Sciatic nerve (tissue), 2 donors: ENCODE measurements at regions not wholly inside any gene's neighbourhood (a gene's known extent, or its start where the extent isn't known, plus 50 kb on each side); places are given as distances from the start of the nearest gene placed in this dataset.
"Not testable (repeated sequence)": the region's sequence is repeated elsewhere in the genome, so short reads cannot be mapped to it uniquely, and the experiment has no call there.

Experiments used
- ATAC-seq: fragments of 200-7000 bp; cut with Tn5 transposase; one replicate; pipeline ENCODE4 v1.9.1; 2020; ENCODE audit warnings: mild to moderate bottlenecking, moderate library complexity
- DNase-seq: peaks from one replicate; pipeline ENCODE4 v3.0.0-alpha.2; 2020; ENCODE audit warnings: low spot score
- intact Hi-C: fragments of 100-400 bp; cut with DNase I; formaldehyde crosslinking; loops from one replicate; pipeline ENCODE4 v1.14.2; 2022
- donor health status: DM: no; HTN: no; CAD: no.
- donor health status: DM: no; HTN: no; CAD: no.

DNA sequence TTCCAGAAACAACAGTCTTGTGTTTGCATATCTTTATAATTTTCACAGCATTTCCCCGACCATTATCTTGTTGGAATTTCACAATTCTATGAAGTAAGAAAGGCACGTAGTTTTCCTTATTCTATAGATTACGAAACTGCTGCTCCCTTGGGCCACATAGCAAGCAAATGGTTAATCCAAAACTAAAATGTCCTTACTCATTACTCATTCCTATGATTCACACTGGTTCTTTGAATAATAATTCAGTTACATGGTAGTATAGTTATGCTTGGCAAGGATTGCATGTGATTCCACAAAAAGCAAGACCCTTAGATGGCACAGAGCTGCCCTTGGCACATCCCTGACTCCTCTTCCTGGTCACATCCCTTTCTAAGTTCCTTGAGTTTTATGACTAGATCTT lies 51.2 kb downstream of the OR13H1 start:
- intact Hi-C loops, result no loop called here
- ATAC-seq, result no peak
- no peak for DNase-seq

DNA sequence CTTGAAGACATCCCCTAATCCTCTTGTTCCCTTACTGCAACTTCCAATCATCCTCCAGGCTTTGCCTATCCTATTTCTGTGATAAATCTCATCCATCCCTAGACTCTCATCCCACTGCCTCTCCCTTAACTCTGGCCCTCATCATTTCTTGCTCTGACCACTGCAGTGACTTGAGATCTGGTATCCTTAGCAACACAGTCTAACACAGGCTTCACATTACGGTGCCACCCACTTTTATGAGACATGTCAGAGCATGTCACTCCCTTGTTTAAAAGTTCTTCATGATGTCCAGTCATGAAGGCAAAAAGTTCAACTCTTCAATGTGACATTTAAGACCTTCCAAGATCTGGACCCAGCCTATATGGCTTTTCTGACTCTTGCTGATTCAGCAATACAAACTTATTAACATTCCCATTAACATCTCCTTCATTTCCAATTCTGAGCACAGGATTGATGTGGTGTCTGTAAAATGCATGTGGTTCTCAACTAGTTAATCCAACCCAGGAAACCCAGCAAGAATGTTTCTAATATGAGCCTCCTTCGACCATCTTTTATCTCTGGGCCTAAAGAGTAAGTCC lies 64.0 kb downstream of the OR13H1 start:
- DNase-seq (no peak), ATAC-seq (no peak)
- intact Hi-C loops, result no loop called here

- intact Hi-C loops, result no loop called here
- DNase-seq (no peak), ATAC-seq (peak; percentile 41)
Measured at GRCh38 chrX:131609480-131609879, 65.6 kb downstream of the OR13H1 start.

DNA sequence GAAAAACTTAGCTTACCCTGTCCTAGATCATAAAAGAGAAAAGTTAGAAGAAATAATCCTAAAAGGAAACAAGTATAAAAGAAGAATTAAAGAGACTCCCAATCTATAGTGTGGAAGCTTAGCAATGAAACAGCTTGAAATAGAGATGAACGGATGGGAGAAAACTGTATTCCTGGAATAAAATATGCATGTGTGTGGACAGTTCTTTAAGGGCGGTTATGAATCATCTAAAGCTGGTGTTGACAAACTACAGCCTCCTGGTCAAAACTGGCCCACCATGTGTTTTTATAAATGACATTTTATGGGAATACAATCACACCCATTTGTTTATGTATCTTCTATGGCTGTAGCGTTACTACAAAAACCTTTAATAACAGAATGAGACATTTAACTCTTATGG lies 69.4 kb downstream of the OR13H1 start:
- ATAC-seq (no peak), DNase-seq (no peak)
- intact Hi-C loops, result no loop called here

GRCh38 chrX:131614241-131614640 lies 70.4 kb downstream of the OR13H1 start:
- no peak for ATAC-seq
- intact Hi-C loops, result no loop called here
- no peak for DNase-seq

DNA sequence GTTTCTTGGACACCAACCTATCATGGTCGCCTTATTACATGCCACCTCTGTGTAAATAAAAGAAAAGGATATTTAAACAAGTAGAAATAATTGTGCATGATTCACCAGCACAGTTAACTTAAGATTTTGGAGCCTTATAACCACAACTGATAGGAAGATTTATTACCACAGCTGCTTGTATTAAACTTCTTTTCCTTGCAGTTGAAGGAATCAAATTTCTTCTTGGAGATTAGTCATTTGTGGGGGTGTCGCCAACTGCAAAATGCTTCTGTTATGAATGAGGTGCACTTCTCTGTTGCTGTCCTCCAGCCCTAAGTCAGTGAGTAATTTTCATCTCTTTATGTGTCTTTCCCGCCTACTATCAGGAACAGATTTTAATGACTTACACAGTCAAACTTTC lies 73.3 kb downstream of the OR13H1 start:
- intact Hi-C loops, result no loop called here
- DNase-seq, result no peak
- no peak for ATAC-seq

DNA sequence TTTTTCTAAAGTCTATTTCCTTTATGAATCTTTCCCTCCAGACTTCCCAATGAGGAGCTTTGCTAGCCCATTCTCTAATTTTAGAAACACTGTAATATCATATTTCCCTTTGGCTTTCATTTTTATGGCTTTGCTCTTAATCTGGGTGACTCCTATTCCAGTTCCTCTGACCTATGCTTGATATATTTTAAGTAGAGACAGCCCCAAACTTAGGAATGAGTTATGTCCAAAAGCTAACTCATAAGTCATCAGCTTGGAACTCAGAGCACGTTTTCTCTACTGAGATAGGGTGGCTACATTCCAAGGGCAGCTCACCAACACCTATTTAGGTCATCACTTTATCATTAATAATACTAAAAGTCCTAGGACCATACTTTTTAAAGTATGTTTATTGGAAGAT lies 77.8 kb downstream of the OR13H1 start:
- ATAC-seq, result no peak
- no peak for DNase-seq
- intact Hi-C loops, result no loop called here

- intact Hi-C loops, result no loop called here
- ATAC-seq (no peak), DNase-seq (no peak)
Measured at GRCh38 chrX:131626681-131627296, 82.9 kb downstream of the OR13H1 start.

DNA sequence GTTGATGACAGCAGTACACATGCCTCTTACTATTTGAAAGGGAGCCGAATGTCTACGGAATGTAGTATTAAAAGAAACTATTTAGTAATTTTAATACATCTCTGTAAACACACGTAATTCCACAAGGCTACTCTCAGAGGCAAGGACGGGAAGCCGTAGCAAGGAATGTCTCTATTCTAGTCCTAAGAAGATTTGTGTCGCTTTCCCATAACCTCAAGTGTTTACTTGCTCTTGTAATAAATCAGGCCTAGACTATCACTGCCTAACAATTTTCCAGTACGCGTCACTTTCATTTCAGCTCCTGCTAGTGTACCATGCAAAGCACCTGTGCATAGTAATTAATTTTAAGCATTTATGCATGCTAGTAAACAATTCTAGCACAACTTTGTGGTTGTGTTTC lies 86.7 kb downstream of the OR13H1 start:
- DNase-seq, result no peak
- intact Hi-C loops, result no loop called here
- ATAC-seq, result no peak

DNA sequence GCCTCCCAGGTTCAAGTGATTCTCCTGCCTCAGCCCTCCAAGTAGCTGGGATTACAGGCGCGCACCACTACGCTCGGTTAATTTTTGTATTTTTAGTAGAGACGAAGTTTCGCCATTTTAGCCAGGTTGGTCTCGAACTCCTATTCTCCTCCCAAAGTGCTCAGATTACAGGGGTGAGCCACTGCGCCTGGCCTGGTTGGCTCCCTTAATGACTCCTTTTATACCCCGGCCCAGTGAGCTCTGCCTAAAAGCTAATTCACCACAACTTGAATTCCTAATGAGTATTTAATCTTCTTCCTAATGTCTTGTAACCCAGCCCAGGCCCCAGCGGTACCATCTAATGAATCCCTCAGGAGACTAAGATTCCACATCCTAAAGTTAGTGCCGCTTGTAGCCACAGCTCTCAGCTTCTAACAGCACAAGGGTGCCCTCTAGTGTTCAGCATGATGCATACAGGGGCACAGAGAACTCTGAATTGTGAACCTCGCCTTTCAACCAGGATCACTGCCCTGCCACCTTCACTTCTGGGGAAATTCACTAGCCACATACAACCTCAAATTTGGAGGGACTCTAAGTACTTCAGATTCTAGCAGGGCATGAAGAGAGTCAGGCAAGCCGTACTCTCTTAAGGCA lies 89.5 kb downstream of the OR13H1 start:
- intact Hi-C loops, result no loop called here
- ATAC-seq (peak; percentile 61), DNase-seq (peak; percentile 59)

DNA sequence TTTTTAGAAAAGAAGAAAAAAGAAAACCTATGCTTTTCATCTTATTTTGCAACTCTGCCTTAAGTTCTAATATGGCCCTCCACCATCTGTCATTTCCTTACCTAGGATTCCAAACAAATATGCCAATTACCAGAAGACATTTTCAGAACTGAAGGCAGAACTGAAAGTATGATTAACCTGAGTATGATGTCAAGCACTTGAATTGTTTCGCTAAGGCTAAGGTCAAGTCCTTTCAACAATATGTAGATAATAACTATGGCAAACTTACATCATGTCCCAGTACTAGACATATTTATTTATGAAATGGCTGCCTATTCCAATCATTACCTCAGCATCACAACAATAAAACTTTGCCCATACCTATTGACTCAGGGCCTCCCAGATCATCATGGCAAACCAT lies 91.0 kb downstream of the OR13H1 start:
- ATAC-seq, result no peak
- no peak for DNase-seq
- intact Hi-C loops, result no loop called here

DNA sequence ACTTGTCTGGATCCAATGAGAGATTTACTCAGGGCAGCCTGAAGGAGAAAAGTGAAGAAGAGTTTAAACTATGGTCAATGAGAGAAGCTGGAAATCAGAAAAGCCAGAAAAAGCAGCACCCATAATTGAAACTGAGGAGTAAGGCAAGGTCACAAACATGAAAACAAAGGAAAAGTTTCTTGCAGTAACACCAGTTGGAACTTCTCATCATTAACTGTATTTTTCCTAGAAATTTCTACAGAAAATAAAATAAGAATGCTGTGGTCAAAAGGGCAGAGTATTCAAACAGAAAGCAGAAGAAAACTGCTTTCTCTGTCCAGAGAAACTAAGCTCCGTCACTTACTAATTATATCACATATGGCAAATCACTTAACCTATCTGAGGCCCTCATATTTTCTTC lies 102.2 kb downstream of the OR13H1 start:
- intact Hi-C loops, result no loop called here
- no peak for ATAC-seq
- no peak for DNase-seq

- intact Hi-C loops, result no loop called here
- no peak for DNase-seq
- ATAC-seq, result no peak
Measured at GRCh38 chrX:131649741-131650140, 105.9 kb downstream of the OR13H1 start.

- intact Hi-C loops, result no loop called here
- ATAC-seq, result no peak
- no peak for DNase-seq
Measured at GRCh38 chrX:131650637-131651410, 107.0 kb downstream of the OR13H1 start.

DNA sequence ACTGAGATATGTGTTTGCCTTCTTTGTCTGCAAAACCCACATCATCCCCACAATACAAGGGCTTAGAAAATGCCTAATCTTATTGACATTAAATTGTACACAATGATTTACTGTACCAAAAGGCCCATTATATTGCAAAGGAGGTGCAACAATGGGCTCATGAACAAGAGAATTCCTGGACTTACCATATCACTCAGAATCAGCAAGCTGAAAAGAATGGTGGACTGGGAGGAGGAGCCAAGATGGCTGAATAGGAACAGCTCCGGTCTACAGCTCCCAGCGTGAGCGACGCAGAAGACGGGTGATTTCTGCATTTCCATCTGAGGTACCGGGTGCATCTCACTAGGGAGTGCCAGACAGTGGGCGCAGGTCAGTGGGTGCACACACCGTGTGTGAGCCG lies 119.9 kb downstream of the OR13H1 start:
- ATAC-seq, DNase-seq, intact Hi-C loops: not testable (repeated sequence)

DNA sequence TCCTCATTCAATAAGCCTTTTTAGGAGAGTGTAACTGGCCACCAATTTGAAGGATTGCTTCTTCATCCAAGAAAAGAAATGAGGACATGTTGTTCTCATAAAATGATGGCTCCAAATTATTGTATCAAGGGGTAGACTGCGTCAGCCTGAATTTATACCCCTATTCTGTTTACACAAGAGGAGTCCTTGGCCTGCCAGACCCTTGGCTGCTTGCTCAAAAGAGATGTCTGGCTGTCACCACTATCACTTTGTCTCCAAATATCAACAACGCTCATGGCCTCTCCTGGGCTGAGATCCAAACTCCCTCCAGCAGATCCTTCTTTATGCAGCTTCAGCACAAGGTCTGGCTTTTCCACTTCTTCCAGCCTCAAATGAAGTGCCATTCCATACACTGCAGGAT lies 127.9 kb downstream of the OR13H1 start:
- ATAC-seq (no peak), DNase-seq (no peak)
- intact Hi-C loops, result no loop called here

- DNase-seq, result no peak
- intact Hi-C loops, result no loop called here
- ATAC-seq, result no peak
Measured at GRCh38 chrX:131675596-131676194, 131.8 kb downstream of the OR13H1 start.

- ATAC-seq (peak; percentile 17), DNase-seq (peak; percentile 60)
- intact Hi-C loops, result no loop called here
Measured at GRCh38 chrX:131677655-131678628, 134.1 kb downstream of the OR13H1 start.

- DNase-seq, ATAC-seq, intact Hi-C loops: not testable (repeated sequence)
Measured at GRCh38 chrX:131682735-131683134, 138.9 kb downstream of the OR13H1 start.
